Lung microvascular endothelial cell (primary cell): ENCODE measurements at regions not wholly inside any gene's neighbourhood (a gene's known extent, or its start where the extent isn't known, plus 50 kb on each side); places are given as distances from the start of the nearest gene placed in this dataset.

Experiments
- DNase-seq, 2 donors: peaks; one replicate each; pipeline versions ENCODE4 v3.0.0 to v3.0.0-alpha.2; 2010; ENCODE audit warnings: low read depth in 2 of 2

- no peak for DNase-seq
These were observed 541.0 kb upstream of the KLF12 start for GRCh38 chr13:74675182-74675581.

GRCh38 chr13:74674720-74675119 is 540.5 kb upstream of the KLF12 start:
- DNase-seq, result no peak

GRCh38 chr13:74669149-74669548 is 534.9 kb upstream of the KLF12 start:
- no peak for DNase-seq

GRCh38 chr13:74667656-74668203 is 533.5 kb upstream of the KLF12 start:
- DNase-seq, result no peak

GRCh38 chr13:74662905-74663304 is 528.7 kb upstream of the KLF12 start:
- no peak for DNase-seq

- DNase-seq, result no peak
These were observed 527.6 kb upstream of the KLF12 start for GRCh38 chr13:74661851-74662250.

- DNase-seq, result no peak
These were observed 523.6 kb upstream of the KLF12 start for GRCh38 chr13:74657765-74658164.

GRCh38 chr13:74651121-74651520 is 516.9 kb upstream of the KLF12 start:
- no peak for DNase-seq

GRCh38 chr13:74647991-74648390 is 513.8 kb upstream of the KLF12 start:
- DNase-seq, result no peak

GRCh38 chr13:74647211-74647610 is 513.0 kb upstream of the KLF12 start:
- no peak for DNase-seq

GRCh38 chr13:74646091-74646490 is 511.9 kb upstream of the KLF12 start:
- DNase-seq, result no peak

- no peak for DNase-seq
These were observed 511.4 kb upstream of the KLF12 start for GRCh38 chr13:74645586-74645985.

GRCh38 chr13:74644229-74644628 is 510.0 kb upstream of the KLF12 start:
- DNase-seq, result no peak

- no peak for DNase-seq
These were observed 507.4 kb upstream of the KLF12 start for GRCh38 chr13:74641586-74641985.

- no peak for DNase-seq
These were observed 499.5 kb upstream of the KLF12 start for GRCh38 chr13:74633734-74634133.

- no peak for DNase-seq
These were observed 495.8 kb upstream of the KLF12 start for GRCh38 chr13:74629985-74630384.

- DNase-seq, result no peak
These were observed 491.3 kb upstream of the KLF12 start for GRCh38 chr13:74625541-74625940.

GRCh38 chr13:74623761-74624160 is 489.6 kb upstream of the KLF12 start:
- no peak for DNase-seq

GRCh38 chr13:74622284-74622683 is 488.1 kb upstream of the KLF12 start:
- DNase-seq, result no peak

GRCh38 chr13:74620711-74621110 is 486.5 kb upstream of the KLF12 start:
- DNase-seq, result no peak

- no peak for DNase-seq
These were observed 486.1 kb upstream of the KLF12 start for GRCh38 chr13:74620308-74620707.

- DNase-seq, result no peak
These were observed 463.3 kb upstream of the KLF12 start for GRCh38 chr13:74597526-74597925.

- DNase-seq, result no peak
These were observed 462.5 kb upstream of the KLF12 start for GRCh38 chr13:74596691-74597090.

- no peak for DNase-seq
These were observed 459.5 kb upstream of the KLF12 start for GRCh38 chr13:74593688-74594087.
